Stimulated activated CD8-positive, alpha-beta memory T cell treated with anti-CD3 and anti-CD28 coated beads, Interleukin-7, amount 100 ng/mL, for 48 hours (primary cell): ENCODE measurements at regions not wholly inside any gene's neighbourhood (a gene's known extent, or its start where the extent isn't known, plus 50 kb on each side); places are given as distances from the start of the nearest gene placed in this dataset.
"Not testable (repeated sequence)": the region's sequence is repeated elsewhere in the genome, so short reads cannot be mapped to it uniquely, and the experiment has no call there.

Source experiments
- DNase-seq, 2 donors: peaks; one replicate each; pipeline ENCODE4 v3.0.0-alpha.2; 2020; ENCODE audit warnings: low read depth in 1 of 2; ENCODE audit errors: extremely low read depth in 1 of 2

DNA sequence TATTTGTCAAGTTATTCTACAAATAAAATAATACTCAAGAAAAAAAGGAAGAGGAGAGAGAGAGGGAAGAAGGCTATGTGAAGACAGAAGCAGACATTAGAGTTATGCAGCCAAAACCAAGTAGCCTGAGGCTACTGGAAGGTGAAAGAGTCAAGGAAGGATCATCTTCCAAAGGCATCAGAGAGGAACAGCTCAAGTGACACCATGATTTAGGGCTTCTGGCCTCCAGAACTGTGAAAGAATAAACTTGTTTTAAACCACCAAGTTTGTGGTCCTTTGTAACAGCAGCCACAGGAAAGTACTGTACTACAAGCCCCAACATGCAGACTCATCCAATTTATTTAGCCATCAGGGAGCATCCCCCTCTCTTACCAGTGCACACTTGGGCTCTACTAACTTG is 788.5 kb upstream of the LRRTM1 start:
- no peak for DNase-seq

- no peak for DNase-seq
Measured at GRCh38 chr2:81087646-81088045, 783.1 kb upstream of the LRRTM1 start.

GRCh38 chr2:81084101-81084500 is 779.5 kb upstream of the LRRTM1 start:
- no peak for DNase-seq

GRCh38 chr2:81078631-81079030 is 774.1 kb upstream of the LRRTM1 start:
- DNase-seq, result no peak

GRCh38 chr2:81078102-81078501 is 773.5 kb upstream of the LRRTM1 start:
- no peak for DNase-seq

DNA sequence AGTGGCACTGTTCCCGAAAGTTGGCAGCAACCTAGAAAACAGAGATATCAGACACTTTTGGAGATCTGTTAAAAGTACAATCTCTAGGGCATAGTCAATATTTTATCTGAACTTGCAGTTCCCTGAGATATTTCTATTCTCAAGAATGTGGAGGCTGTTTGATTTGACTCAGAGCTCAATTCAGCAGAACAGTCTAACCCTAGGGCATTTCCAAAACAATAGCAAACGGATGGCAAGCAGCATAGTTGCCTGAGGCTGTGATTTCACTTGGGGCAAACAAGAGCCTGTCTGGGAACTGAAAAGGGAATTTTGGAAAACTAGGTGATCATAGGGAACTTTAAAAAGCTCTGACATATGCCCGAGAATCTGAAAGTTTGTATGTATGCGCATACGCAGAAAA is 772.8 kb upstream of the LRRTM1 start:
- no peak for DNase-seq

- DNase-seq, result no peak
Measured at GRCh38 chr2:81073412-81073811, 768.9 kb upstream of the LRRTM1 start.

DNA sequence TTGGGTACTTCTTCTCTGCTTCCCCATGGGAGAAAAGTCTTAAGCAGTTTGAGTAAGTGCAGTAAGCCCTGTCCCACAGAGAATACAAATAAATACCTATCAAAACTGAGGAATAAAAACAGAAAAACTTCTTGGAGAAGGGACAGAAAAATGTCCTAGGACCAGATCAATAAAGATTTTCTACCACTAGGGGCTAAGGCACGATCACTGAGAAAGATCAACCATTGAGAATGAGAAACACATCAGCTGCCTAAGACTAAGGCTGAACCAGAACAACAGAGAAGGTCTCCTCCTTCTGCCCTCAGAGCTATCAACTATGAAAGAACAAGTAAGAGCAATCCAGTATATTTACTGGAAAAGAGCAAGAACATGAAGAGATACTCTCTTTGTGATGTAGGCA is 763.6 kb upstream of the LRRTM1 start:
- no peak for DNase-seq

DNA sequence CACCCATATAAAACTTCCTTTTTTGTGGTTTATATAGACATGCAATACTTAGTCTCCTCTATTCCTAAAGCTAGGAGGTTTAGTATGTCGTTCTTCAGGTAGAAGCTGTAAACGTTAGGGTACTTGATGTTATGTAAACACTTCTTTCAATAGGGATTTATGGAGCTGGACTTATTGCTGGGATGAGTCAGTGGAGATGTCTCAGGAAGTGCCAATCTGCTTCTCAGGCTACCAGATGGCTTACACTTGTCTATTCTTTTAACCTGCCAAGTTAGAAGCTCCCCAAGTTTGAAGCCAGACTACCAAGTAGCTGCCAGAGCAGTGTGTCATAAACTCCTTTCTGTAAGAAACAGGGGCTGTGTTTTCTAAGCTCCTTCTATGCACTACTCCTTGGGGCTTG is 756.5 kb upstream of the LRRTM1 start:
- DNase-seq, result no peak

- no peak for DNase-seq
Measured at GRCh38 chr2:81050580-81051095, 746.1 kb upstream of the LRRTM1 start.

DNA sequence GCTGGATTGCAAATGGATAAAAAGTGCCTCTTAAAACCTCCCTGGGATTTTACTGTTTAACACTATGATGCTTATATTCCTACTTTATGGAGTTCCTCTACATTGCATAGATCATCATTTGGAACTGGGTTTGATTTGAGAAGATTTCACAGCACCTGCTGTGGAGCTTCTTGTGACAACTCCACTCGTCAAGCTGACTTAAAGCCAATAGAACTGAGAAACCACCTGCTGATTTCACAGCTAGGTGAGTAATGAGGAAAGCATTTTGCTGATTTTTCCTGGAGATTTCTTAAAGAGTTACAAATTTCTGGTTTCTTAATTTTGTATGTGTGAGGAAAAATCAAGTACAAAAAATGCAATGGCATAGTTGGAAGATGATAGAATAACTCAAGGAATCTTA is 739.1 kb upstream of the LRRTM1 start:
- DNase-seq, result no peak

- no peak for DNase-seq
Measured at GRCh38 chr2:81007104-81007503, 702.6 kb upstream of the LRRTM1 start.

DNA sequence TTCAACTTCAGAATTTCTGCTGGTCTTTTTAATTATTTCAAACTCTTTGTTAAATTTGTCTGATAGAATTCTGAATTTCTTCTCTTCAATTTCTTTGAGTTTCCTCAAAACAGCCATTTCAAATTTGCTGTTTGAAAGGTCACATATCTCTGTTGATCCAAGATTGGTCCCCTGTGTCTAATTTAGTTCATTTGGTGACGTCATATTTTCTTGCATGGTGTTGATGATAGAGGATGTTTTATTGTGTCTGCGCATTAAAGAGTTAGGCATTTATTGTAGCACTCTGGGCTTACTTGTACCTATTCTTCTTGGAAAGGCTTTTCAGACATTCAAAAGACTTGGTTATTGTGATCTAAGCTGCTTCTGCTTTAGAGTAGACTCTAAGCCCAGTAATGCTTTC is 698.4 kb upstream of the LRRTM1 start:
- DNase-seq, result no peak

DNA sequence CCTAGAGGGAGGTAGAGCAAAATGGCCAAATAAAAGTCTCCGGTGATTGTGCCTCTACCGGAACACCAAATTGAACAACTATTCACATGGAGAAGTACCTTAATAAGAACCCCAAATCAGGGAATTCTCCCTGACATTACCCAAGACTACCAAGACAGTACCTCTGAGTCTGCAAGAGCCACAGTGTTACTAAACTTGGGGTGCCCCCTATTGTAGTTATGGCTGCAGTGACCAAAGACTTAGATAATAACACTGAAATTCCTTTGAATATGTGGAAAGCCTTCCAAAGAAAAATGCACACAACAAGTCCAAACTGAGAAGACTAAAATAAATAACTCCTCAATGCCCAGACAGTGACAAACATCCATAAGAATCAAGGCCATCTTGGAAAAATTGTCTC is 682.9 kb upstream of the LRRTM1 start:
- no peak for DNase-seq

- no peak for DNase-seq
Measured at GRCh38 chr2:80969900-80970299, 665.3 kb upstream of the LRRTM1 start.

GRCh38 chr2:80968450-80968849 is 663.9 kb upstream of the LRRTM1 start:
- no peak for DNase-seq

DNA sequence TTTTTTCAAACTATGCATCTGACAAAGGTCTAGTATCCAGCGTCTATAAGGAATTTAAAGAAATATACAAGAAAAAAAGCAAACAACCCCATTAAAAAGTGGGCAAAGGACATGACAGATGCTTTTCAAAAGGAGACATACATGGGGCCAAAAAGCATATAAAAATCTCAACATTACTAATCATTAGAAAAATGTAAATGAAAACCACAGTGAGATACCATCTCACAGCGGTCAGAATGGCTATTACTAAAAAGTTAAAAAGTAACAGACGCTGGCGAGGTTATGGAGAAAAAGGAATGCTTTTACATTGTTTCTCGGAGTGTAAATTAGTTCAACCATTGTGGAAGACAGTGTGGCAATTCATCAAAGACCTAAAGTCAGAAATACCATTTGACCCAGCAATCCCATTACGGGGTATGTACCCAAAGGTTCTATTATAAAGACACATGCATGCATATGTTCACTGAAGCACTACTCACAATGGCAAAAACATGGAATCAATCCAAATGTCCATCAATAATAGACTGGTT is 643.1 kb upstream of the LRRTM1 start:
- no peak for DNase-seq

GRCh38 chr2:80943487-80943886 is 638.9 kb upstream of the LRRTM1 start:
- DNase-seq, result no peak

DNA sequence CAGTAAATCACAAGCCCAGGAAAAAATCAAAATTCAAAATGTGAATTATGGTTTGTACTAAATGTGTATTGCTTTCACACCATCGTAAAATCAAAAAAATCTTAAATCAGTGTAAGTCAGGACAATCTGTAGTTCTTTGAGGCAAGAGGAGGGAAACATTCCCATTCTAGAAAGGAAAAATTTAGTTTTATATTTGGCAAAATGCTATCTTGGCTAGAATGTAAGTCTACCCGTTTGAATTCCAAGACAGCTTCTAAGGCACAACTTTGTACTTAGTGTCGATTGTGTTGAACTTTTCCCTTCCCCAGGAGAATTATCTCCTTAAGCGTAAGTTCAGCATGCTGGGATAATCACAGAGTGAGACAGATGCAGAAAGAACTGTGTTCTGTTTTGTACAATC is 638.2 kb upstream of the LRRTM1 start:
- no peak for DNase-seq

DNA sequence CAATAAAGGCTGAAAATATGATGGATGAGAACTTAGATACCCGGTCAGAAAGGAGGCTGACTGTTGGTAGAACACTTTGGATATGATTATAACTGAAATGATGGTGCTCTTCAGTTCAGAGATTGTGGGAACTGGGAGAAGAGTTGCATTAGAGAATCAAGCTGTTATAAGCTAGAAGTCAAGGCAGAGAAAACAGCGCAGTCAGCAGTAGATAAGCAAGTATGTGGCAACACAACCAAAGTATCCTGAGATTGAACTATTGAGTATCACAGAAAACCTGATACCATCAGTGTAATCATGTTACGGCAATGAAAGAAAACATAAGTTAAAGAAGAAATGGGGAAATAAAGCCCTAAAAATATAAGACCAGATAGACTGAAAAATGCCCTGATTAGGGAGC is 633.9 kb upstream of the LRRTM1 start:
- DNase-seq, result no peak

GRCh38 chr2:80931820-80932219 is 627.3 kb upstream of the LRRTM1 start:
- DNase-seq, result not testable (repeated sequence)

- no peak for DNase-seq
Measured at GRCh38 chr2:80930777-80931176, 626.2 kb upstream of the LRRTM1 start.

DNA sequence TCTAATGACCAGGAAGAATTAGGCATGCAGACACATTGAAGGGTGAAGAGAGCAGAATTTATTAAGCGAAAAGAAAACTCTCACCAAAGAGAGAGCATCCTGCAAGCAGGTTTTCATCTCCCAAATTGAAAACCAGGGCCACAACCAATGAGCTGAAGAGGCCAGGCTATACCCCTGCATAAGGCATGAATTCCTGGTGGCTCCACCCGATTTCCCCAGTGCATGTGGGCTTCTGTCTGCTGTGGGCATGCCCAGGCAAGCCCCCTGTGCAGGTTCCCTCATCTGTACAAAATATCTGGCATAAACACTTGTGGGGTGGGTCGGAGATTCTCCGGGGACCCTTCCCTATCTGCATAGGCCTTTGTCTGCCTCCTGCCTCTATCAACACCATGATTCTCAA is 621.6 kb upstream of the LRRTM1 start:
- no peak for DNase-seq
